GM23248 (cell line): ENCODE measurements at regions not wholly inside any gene's neighbourhood (a gene's known extent, or its start where the extent isn't known, plus 50 kb on each side); places are given as distances from the start of the nearest gene placed in this dataset.

Experiments
- EZH2 ChIP-seq: fragments of 200-600 bp; sonication (generic); IDR thresholded peaks from 2 replicates; pipeline ENCODE4 v1.6.1; 2018; ENCODE audit warnings: antibody characterized with exemption, mild to moderate bottlenecking; ENCODE audit not compliant: insufficient read depth, poor library complexity, severe bottlenecking
- EZH2phosphoT487 ChIP-seq: fragments of 200-600 bp; sonication (generic); IDR thresholded peaks from 2 replicates; pipeline ENCODE4 v1.6.1; 2018; ENCODE audit warnings: antibody characterized with exemption, moderate library complexity, mild to moderate bottlenecking, low read depth; ENCODE audit not compliant: insufficient read depth

DNA sequence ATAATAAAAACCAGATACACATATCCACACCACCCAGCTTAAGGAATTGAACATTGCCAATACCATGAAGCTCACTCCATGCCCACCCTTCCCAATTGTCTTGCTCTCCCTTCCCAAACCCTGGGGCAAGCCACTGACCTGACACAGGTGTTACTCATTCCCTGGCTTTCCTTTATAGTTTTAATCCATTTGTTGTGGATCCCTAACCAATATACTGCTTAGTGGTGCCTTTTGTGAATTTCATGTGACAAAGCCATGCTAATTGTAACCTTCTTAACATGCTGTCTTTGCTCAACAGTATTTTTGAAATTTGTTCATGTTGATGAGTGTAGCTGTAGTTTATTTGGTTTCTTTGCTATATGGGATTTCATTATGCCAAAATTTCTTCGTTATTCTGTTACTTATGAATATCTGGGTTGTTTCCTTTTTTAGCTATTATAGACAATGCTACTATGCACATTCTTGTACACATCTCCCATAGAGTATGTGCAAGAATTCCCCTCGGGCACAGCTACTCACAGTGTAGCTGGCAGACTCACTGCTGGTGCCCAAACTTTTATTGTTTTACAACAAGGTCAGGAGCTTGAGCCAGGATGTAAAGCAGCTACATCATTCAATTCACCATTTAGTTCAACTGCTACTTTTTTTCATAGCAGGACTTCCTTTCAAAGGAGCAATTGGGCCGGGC, 90.8 kb upstream of the ATL2 start:
- TF ChIP-seq EZH2 (no peak), EZH2phosphoT487 (no peak)
